ENCODE measurements at regions not wholly inside any gene's neighbourhood (a gene's known extent, or its start where the extent isn't known, plus 50 kb on each side); places are given as distances from the start of the nearest gene placed in this dataset.

- 65 to 68% methylated on average over 1 of the region's 1 CpG for WGBS, 2 donors
- no peaks in the 10 kb centered on the region for H3K9me3 ChIP-seq
- intact Hi-C loops (cut with DNase I): no loop called here
- H3K27ac ChIP-seq: no peak overlapping the region
- no peak overlapping the region for H3K4me3 ChIP-seq
- H3K36me3 ChIP-seq: no peaks in the 10 kb centered on the region
- TF ChIP-seq POLR2A (IDR thresholded peaks at IDR 0.05) (no peak), CTCF (IDR thresholded peaks at IDR 0.05) (no peak)
- no peak for DNase-seq
- H3K27me3 ChIP-seq: no peaks in the 10 kb centered on the region
- H3K4me1 ChIP-seq: no peaks in the 10 kb centered on the region
These were observed 504.2 kb upstream of the MBL2 start for GRCh38 chr10:53276797-53277196.

GRCh38 chr10:53269482-53269881 is 496.9 kb upstream of the MBL2 start:
- 32 to 47% methylated on average over 2 of the region's 2 CpGs for WGBS, 2 donors
- intact Hi-C loops (cut with DNase I): no loop called here
- no peaks in the 10 kb centered on the region for H3K4me1 ChIP-seq
- no peak overlapping the region for H3K27ac ChIP-seq
- no peaks in the 10 kb centered on the region for H3K9me3 ChIP-seq
- no peak for TF ChIP-seq POLR2A (IDR thresholded peaks at IDR 0.05)
- TF ChIP-seq CTCF (IDR thresholded peaks at IDR 0.05): no peak
- no peak for DNase-seq
- no peaks in the 10 kb centered on the region for H3K27me3 ChIP-seq
- H3K4me3 ChIP-seq: no peak overlapping the region
- H3K36me3 ChIP-seq: no peaks in the 10 kb centered on the region

- 23 to 48% methylated on average over 1 of the region's 1 CpG for WGBS, 2 donors
- Histone ChIP-seq H3K27me3 (no peaks in the 10 kb centered on the region), H3K36me3 (no peaks in the 10 kb centered on the region), H3K4me1 (no peaks in the 10 kb centered on the region), H3K4me3 (no peak overlapping the region), H3K9me3 (no peaks in the 10 kb centered on the region), H3K27ac (no peak overlapping the region)
- intact Hi-C loops (cut with DNase I): no loop called here
- no peak for DNase-seq
- TF ChIP-seq CTCF (IDR thresholded peaks at IDR 0.05): no peak
- no peak for TF ChIP-seq POLR2A (IDR thresholded peaks at IDR 0.05)
These were observed 487.6 kb upstream of the MBL2 start for GRCh38 chr10:53260213-53260612.

GRCh38 chr10:53256623-53257022 is 484.0 kb upstream of the MBL2 start:
- Histone ChIP-seq H3K27me3 (no peaks in the 10 kb centered on the region), H3K36me3 (no peaks in the 10 kb centered on the region), H3K27ac (no peak overlapping the region), H3K4me3 (no peak overlapping the region), H3K4me1 (no peaks in the 10 kb centered on the region), H3K9me3 (no peaks in the 10 kb centered on the region)
- intact Hi-C loops (cut with DNase I): no loop called here
- no peak for DNase-seq
- TF ChIP-seq POLR2A (IDR thresholded peaks at IDR 0.05): no peak
- TF ChIP-seq CTCF (IDR thresholded peaks at IDR 0.05): no peak

- H3K4me1 ChIP-seq: no peaks in the 10 kb centered on the region
- intact Hi-C loops (cut with DNase I): no loop called here
- 36 to 48% methylated on average over 1 of the region's 1 CpG for WGBS, 2 donors
- no peaks in the 10 kb centered on the region for H3K9me3 ChIP-seq
- no peaks in the 10 kb centered on the region for H3K36me3 ChIP-seq
- TF ChIP-seq CTCF (IDR thresholded peaks at IDR 0.05) (no peak), POLR2A (IDR thresholded peaks at IDR 0.05) (no peak)
- H3K27ac ChIP-seq: no peak overlapping the region
- H3K4me3 ChIP-seq: no peak overlapping the region
- H3K27me3 ChIP-seq: no peaks in the 10 kb centered on the region
- no peak for DNase-seq
These were observed 483.1 kb upstream of the MBL2 start for GRCh38 chr10:53255661-53256205.

Measured in esophagus squamous epithelium (tissue), 5 donors.